Left ventricle myocardium inferior (tissue), 1 donor: ENCODE measurements at regions not wholly inside any gene's neighbourhood (a gene's known extent, or its start where the extent isn't known, plus 50 kb on each side); places are given as distances from the start of the nearest gene placed in this dataset.

Experiments
- DNase-seq: peaks from one replicate; pipeline ENCODE4 v3.0.0-alpha.2; 2020
- H3K27ac ChIP-seq: fragments of 200-600 bp; replicated peaks from 2 replicates; pipeline ENCODE4 v1.8.0; 2021
- H3K27me3 ChIP-seq: fragments of 200-600 bp; 2 replicates; pipeline ENCODE4 v1.8.0; 2021; ENCODE audit warnings: low read depth
- H3K36me3 ChIP-seq: fragments of 200-600 bp; 2 replicates; pipeline ENCODE4 v1.8.0; 2021
- H3K4me1 ChIP-seq: fragments of 200-600 bp; 2 replicates; pipeline ENCODE4 v1.8.0; 2021
- H3K4me3 ChIP-seq: fragments of 200-600 bp; 2 replicates; pipeline ENCODE4 v1.8.0; 2021; ENCODE audit warnings: mild to moderate bottlenecking, moderate library complexity
- H3K9me3 ChIP-seq: fragments of 200-600 bp; replicated peaks from 2 replicates; pipeline ENCODE4 v1.8.0; 2021
- intact Hi-C: fragments of 100-400 bp; cut with micrococcal nuclease; formaldehyde crosslinking; loops from one replicate; pipeline ENCODE4 v1.11.0; 2022
- TF ChIP-seq, protein P1 (sequence below): fragments of 200-600 bp; IDR thresholded peaks from 2 replicates; pipeline ENCODE4 v1.8.0; 2021; ENCODE audit warnings: antibody characterized with exemption, mild to moderate bottlenecking, borderline replicate concordance
- donor health status: DM: no; HTN: yes; CAD: no; lungs with severe emphysema.

DNA sequence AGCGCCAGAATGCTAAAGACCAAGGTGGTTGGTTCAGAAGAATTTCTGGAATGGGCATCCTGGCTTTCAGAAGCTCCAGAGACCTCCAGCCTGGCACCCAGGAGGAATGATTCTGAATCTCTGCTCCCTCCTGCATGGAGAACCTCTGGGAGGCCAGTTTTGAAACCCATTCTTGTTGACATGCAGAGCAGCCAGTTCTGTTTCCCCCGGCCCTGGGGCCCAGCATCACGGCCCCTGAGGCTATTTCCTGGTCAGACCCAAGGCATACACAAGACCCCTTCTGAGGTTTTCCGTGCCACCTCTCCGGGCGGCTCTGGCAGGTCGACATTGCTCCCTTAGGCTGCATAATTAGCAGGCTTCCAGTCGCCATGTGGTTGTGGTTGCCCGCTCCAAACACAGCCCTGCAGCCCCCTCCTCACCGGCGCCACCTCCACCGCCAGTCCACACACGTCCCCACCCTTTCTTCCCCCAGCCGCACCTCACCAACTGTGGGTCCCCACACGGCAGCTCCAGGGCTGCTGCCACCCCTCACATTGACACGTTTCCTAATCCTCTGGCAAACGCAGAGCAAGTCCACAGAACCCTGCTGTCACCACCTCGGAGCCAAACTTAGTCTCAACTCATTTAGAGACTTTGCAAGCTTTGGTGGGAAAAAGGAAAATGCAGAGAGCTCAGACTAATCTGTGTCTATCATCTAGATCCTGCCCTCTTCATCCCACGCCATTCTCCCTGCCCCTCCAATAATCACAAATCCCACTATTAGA, 367.1 kb downstream of the SOX9 start:
- intact Hi-C loops = no loop called here

DNA sequence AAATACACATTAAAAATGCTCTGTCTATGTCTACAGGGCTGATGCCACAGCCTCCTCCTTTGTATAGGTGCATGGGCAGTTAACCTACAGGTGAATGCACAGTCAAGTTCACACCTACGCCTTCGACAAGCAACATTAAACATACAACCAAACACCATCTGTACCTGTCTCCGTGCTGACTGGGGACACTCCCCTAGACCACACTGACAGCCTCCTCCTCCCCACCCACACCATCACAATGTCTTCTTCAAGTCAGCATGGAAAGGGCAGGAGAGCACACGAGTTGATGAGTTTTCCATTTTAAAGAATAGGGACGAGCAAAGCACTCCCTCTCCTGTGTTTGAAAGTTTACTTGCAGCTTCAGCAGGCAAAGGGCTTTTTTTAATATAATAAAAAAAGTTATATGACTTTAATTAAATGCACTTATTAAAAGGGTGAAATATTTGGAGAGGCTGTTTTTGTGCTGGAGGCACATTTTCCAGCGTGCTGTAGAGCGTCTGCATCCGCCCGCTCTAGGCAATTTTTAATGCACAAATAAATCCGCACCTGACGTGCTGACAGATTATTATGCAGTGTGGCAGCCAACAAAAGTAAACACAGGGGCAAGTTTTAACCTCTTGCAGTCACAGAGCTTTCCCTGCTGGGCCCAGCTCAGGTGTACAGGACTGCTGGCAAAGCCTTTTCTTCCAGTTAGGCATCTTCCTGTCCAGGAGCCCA, 367.9 kb downstream of the SOX9 start:
- Histone ChIP-seq H3K27ac (no peak overlapping the region), H3K27me3 (peaks cover 64% of the 10 kb centered on the region), H3K9me3 (peaks cover 13% of the 10 kb centered on the region), H3K4me3 (no peak overlapping the region), H3K4me1 (no peaks in the 10 kb centered on the region), H3K36me3 (no peaks in the 10 kb centered on the region)
- intact Hi-C loops = no loop called here
- TF ChIP-seq, protein P1, sequence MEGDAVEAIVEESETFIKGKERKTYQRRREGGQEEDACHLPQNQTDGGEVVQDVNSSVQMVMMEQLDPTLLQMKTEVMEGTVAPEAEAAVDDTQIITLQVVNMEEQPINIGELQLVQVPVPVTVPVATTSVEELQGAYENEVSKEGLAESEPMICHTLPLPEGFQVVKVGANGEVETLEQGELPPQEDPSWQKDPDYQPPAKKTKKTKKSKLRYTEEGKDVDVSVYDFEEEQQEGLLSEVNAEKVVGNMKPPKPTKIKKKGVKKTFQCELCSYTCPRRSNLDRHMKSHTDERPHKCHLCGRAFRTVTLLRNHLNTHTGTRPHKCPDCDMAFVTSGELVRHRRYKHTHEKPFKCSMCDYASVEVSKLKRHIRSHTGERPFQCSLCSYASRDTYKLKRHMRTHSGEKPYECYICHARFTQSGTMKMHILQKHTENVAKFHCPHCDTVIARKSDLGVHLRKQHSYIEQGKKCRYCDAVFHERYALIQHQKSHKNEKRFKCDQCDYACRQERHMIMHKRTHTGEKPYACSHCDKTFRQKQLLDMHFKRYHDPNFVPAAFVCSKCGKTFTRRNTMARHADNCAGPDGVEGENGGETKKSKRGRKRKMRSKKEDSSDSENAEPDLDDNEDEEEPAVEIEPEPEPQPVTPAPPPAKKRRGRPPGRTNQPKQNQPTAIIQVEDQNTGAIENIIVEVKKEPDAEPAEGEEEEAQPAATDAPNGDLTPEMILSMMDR = no peak
- no peak for DNase-seq

More for the DNA sequence above, 367.1 kb downstream of the SOX9 start:
- peaks cover 13% of the 10 kb centered on the region for H3K9me3 ChIP-seq
- no peak for DNase-seq
- H3K4me1 ChIP-seq = no peaks in the 10 kb centered on the region
- H3K36me3 ChIP-seq = no peaks in the 10 kb centered on the region
- H3K4me3 ChIP-seq = no peak overlapping the region
- H3K27ac ChIP-seq = no peak overlapping the region
- TF ChIP-seq, protein P1 = no peak
- peaks cover 69% of the 10 kb centered on the region for H3K27me3 ChIP-seq

DNA sequence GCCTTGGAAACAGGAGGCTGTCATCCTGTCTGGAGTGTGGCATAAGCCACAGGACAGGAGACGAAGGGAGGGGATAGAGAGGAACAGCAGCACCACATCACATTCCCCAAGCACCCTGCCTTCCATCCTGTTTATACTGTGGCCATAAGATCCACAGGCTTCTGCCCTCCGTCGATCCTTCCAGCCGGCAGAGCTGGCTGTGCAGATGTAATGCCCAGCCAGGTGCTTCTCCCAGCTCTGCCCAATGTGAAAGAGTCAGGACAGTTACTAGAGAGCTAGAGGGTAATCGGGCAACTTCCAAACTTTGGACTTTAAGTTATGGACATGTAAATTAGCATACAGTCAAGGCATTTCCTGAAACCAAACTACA, 368.4 kb downstream of the SOX9 start:
- H3K4me3 ChIP-seq = no peak overlapping the region
- intact Hi-C loops = no loop called here
- TF ChIP-seq, protein P1 = no peak
- H3K27me3 ChIP-seq = peaks cover 58% of the 10 kb centered on the region
- H3K36me3 ChIP-seq = no peaks in the 10 kb centered on the region
- H3K9me3 ChIP-seq = peaks cover 13% of the 10 kb centered on the region
- DNase-seq = no peak
- no peak overlapping the region for H3K27ac ChIP-seq
- H3K4me1 ChIP-seq = no peaks in the 10 kb centered on the region

DNA sequence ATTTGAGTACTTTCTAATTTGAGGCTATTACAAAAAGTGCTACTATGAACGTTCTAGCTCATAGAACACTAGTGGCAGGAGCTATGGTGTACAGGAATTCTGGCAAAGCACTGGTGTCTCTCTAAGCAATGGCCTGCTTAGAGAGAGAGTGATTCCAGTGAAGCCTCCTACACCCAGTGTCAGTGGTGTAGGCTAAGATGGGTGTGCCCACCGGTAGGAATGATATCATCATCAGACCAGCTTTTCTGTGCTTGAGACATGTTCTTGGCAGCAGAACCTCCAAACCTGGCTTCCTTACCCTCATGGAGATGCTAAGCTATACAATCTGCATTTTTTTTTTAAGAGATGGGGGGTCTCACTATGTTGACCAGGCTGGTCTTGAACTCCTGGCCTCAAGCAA, 370.3 kb downstream of the SOX9 start:
- H3K4me3 ChIP-seq = no peak overlapping the region
- intact Hi-C loops = no loop called here
- H3K36me3 ChIP-seq = no peaks in the 10 kb centered on the region
- peaks cover 13% of the 10 kb centered on the region for H3K9me3 ChIP-seq
- no peaks in the 10 kb centered on the region for H3K4me1 ChIP-seq
- H3K27me3 ChIP-seq = peaks cover 52% of the 10 kb centered on the region
- TF ChIP-seq, protein P1 = no peak
- no peak for DNase-seq
- H3K27ac ChIP-seq = no peak overlapping the region

DNA sequence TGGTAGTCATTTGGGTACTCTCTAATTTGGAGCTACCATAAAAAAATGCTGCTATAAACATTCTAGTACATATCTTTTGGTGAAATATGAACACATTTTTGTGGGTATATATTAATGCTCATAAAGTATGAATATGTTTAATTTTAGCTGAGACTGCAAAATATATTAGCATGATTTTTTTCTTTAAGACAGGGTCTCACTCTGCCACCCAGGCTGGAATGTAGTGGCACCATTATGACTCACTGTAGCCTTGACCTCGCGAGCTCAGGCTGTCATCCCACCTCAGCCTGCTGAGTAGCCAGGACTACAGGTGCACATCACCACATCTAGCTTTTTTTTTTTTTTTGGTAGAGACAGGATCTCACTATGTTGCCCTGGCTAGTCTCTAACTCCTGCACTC, 371.7 kb downstream of the SOX9 start:
- Histone ChIP-seq H3K9me3 (peaks cover 13% of the 10 kb centered on the region), H3K27ac (no peak overlapping the region), H3K4me3 (no peak overlapping the region), H3K27me3 (peaks cover 40% of the 10 kb centered on the region), H3K36me3 (no peaks in the 10 kb centered on the region), H3K4me1 (no peaks in the 10 kb centered on the region)
- intact Hi-C loops = no loop called here
- TF ChIP-seq, protein P1 = no peak
- DNase-seq = no peak
